ENCODE measurements at regions not wholly inside any gene's neighbourhood (a gene's known extent, or its start where the extent isn't known, plus 50 kb on each side); places are given as distances from the start of the nearest gene placed in this dataset.

DNA sequence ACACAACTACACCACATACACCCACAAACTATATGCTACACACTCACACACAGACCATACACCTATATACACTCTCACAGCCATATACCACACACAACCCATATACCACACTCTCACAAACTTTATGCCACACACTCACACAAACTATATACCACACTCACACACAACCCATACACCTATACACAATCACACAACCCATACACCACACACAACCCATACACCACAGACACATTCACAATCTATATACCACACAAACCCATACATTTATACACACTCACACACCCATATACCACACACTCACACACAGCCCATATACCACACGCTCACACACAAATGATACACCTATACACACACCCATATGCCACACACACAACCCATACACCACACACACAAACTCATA, 163.3 kb downstream of the TMEM121 start:
- no peak for TF ChIP-seq POLR2AphosphoS5 (IDR thresholded peaks at IDR 0.05; ENCODE audit: low read depth)
- no peak for TF ChIP-seq CTCF (conservative IDR thresholded peaks at IDR 0.05; ENCODE audit: low read depth in 2 of 2)
- no peak for TF ChIP-seq EZH2 (IDR thresholded peaks at IDR 0.05; ENCODE audit: low read depth, unreplicated experiment)
- no peak for TF ChIP-seq REST (IDR thresholded peaks at IDR 0.05; ENCODE audit: unreplicated experiment)
- TF ChIP-seq ETS1 (IDR thresholded peaks at IDR 0.05) = no peak
- no peak for TF ChIP-seq CREB1 (CRISPR knock-in tag; IDR thresholded peaks at IDR 0.05; ENCODE audit: low read depth)
- TF ChIP-seq EZH2phosphoT487 (IDR thresholded peaks at IDR 0.05; ENCODE audit: unreplicated experiment) = no peak
- no peak for TF ChIP-seq JUNB (IDR thresholded peaks at IDR 0.05; ENCODE audit: unreplicated experiment)
